Mesenteric fat pad (tissue), 1 donor: ENCODE measurements at regions not wholly inside any gene's neighbourhood (a gene's known extent, or its start where the extent isn't known, plus 50 kb on each side); places are given as distances from the start of the nearest gene placed in this dataset.
"Not testable (repeated sequence)": the region's sequence is repeated elsewhere in the genome, so short reads cannot be mapped to it uniquely, and the experiment has no call there.

ENCODE experiments used
- DNase-seq: peaks from one replicate; pipeline ENCODE4 v3.0.0-alpha.2; 2020; ENCODE audit warnings: low spot score
- donor health status: DM: yes; HTN: yes; CAD: no.

DNA sequence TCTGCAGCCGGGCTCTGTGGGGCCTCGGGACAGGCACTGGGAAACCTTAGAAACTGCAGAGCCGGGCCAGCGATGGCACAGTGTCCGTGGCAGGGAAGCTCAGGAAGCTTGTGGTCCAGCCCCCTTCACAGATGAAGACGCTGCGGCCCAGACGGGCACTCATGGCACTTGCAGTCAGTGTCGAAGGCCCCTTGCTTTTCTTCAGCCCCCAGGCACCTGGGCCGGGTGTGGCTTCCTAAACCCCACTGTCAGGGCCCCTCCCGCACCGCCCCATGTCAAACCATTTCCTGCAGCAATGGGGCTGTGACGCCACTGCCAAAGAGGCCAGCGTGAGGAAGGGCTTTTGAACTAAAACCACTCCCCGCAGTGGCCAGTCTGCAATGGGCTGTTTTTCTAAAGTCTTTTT, 164.0 kb downstream of the LAT start:
- no peak for DNase-seq

DNA sequence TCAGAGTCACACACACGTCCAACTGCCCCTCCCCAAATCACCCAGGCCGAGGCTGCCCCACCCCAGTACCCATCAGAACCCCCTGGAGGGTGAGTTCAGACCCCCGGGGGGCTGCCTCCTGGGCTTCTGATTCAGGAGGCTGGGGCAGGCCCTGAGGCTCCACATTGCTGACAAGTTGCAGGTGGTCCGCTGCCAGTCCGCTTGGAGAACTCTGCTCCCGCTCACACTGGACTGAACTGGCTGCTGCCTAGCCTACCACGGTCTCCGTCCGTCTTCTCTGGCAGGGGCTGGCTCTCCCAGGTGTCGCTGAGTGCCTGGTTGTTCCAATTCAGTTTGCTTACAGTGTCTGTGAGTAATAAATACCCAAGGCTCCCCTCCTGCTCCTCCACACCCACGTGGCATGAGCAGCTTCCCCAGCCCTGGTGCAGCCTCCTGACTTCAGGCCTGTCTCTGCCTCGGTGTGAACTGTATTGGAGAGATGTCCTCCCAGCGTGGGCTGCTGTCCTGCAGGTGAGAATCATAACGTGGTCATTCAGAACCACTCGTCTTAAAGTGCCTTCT, 163.4 kb downstream of the LAT start:
- DNase-seq = no peak

DNA sequence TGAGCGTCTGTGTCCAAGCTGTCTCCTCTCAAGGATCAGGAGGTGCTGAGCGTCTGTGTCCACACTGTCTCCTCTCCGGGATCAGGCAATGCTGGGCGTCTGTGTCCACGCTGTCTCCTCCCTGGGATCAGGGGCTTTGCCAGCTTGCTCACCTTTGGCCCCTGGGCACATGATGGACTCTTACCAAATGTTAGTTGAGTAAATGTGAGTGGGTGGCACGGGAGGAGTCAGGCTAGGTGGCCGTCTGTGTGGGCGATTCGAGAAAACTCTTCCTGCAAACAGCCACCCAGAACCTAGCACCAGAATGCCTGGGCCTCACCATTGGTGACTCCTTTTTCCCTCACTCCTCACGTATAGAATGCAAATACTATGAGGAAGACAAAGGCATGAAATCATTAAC, 162.9 kb downstream of the LAT start:
- DNase-seq = not testable (repeated sequence)

DNA sequence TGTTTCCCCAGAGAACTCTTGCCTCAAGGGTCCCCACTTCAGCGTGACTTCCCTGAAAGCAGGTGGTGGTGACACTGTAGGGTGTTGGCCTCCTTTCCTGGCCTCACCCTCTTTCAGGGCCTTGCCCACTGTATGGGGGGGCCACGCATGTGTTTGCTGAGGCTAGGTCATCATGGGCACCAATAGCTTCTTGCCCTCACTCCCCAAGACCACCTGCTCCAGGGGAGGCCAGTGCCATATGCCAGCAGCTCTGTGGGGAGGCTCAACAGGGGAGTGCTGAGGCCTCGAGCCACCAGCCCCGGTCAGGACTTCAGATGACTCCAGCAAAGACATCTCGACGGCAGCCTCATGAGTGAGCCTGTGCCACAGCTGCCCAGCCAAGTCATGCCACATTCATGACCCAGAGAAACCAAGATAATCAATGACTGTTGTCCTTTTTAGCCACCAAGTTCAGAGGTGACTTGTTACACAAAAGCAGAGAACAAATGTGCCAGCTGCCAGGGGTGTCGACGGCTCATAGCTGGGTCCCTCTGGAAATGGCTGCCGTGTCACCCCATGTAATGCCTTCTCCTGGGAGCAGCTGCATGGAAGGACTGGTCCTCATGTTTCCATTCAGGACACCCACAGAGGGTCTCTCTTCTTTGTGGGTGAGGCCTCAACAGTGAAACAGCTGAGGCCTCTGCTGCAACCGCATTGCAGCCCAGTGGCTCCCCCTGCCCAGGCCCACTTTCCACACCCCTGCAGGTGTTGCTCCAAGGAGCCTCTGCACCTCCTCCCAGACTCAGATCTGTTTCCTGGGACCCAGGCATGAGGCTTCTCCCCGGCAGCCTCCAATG, 162.2 kb downstream of the LAT start:
- DNase-seq = not testable (repeated sequence)

DNA sequence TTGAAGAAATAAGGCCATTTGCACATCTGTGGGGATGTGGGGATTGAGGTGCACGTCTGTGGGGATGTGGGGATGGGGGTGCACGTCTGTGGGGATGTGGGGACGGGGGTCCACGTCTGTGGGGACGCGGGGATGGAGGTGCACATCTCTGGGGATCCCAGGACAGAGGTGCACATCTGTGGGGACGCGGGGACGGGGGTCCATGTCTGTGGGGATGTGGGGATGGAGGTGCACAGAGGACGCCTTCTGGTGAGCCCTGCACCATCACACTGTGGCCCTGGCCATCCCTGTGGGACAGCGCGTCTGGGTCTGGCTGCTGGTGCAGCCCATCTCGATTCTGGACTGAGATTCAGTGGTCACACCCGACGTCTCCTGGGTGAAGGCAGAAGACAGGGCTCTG, 161.4 kb downstream of the LAT start:
- DNase-seq = no peak

DNA sequence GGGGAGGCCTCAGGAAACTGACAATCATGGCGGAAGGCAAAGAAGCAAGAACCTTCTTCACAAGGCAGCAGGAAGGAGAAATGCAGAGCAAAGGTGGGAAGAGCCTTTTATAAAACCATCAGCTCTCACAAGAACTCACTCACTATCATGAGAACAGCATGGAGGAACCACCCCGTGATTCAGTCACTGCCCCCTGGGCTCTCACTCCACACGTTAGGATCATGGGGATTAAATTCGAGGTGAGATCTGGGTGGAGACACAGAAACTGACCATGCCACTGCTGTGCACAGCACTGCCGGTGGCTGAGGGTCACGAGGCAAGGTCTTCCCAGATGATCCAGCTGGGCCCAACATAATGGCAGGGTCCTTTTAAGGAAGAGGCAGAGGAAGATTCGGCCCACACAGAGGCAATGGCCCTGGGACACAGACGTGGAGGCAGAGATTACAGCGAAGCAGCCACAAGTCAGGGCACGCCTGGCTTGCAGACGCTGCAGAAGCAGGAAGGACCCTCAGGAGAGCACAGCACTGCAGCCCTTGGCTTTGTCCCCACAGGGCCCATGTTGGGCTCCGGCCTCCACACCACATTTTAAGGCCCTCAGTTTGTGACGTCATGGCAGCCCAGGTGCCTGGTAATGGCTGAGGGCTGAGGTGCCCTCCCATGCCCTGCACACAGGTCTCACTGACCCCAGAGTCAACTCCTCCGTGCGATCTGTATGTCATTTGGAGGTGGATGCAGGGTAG, 160.8 kb downstream of the LAT start:
- DNase-seq = not testable (repeated sequence)

DNA sequence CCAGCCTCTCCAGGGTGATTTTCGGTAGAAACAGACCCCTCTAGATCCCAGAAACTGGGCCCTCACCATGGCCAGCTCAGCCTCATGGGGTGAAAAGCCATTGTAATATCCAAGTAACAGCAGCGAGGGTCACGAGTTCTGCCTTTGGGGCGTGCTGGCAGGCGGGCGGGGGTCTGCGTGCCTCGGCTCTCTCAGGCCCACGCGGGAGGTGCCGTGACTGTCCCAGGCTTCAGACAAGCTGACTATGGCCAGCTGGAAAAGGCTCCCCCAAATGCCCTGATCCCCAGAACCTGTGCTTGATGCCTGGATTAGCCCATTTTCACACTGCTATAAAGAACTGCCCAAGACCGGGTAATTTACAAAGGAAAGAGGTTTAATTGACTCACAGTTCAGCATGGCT, 160.2 kb downstream of the LAT start:
- not testable (repeated sequence) for DNase-seq

DNA sequence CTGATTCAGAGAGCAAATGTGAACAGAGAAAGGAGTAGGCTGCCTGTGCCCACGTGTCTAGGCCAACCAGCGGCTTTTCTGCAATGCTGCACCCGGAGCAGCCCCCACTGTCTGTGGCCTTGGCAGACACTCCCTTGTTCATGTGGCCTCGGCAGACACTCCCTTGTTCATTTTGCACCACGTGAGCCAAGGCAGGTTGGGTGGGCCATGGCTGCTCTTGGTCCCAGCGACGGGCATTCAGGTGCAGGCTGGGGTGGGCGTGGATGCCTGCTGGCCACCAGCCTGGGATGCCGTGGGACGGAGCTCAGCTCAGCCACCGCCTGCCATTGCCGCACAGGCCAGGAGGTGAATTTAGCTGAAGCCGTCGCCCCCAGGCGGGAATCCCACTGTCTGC, 159.8 kb downstream of the LAT start:
- not testable (repeated sequence) for DNase-seq

DNA sequence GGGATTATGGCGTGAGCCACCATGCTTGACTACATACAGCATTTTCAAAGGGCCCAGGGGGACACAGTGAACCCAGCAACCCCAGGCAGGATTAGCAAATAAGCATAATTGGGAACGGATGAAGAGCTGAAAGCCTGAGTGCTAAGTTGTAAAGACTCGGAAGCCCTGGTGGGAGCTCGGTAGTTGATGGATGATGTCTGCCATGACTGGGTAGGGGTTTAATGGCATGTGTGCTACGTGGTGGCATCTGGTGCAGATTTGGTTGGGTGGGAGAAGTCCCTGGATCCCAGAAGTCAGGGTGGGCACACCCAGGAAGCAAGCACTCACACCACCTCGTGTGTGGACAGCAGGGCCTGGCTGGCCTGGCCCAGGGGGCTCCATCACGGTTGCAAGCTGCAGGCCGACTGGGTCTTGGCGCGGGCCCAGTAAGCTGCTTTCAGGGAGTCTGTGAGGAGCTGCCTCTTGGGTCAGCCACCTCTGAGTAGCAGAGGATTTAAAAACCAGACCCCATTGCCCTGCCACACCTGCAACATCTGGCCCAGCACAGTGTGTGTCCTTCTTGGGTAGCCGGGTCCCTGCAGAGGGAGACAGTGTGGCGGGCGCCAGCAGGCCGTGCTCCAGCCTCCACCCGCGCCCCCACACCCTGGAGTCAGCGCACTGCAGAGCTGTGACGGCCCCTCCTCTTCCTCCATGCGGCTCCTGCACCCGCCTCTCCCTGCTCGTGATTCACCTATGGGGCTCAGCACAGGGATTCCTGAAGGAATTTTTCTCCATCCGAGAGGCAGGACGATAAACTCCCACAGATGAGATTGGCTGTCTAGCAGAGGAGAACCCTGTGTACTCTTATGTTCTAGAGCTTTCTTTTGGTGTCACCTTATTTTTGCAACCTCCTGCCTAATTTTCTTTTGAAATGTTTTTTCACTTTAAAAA, 159.2 kb downstream of the LAT start:
- not testable (repeated sequence) for DNase-seq

DNA sequence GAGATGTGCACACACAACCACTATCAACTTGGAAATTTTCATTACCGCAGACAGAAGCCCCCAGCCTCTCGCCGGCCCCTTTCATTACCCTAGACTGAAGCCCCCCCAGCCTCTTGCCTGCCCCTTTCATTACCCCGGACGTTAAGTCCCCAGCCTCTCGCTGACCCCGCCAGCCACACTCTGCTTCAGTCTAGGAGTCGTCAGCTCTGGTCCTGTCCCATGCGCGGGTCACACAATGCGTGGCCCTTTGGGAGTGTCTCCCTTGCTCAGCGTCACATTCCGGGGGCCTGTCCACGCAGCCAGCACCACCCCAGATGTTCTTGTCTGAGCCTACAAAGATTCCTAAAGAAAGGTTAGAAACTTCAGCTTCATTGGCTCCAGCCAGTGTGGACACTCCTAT, 157.7 kb downstream of the LAT start:
- not testable (repeated sequence) for DNase-seq

DNA sequence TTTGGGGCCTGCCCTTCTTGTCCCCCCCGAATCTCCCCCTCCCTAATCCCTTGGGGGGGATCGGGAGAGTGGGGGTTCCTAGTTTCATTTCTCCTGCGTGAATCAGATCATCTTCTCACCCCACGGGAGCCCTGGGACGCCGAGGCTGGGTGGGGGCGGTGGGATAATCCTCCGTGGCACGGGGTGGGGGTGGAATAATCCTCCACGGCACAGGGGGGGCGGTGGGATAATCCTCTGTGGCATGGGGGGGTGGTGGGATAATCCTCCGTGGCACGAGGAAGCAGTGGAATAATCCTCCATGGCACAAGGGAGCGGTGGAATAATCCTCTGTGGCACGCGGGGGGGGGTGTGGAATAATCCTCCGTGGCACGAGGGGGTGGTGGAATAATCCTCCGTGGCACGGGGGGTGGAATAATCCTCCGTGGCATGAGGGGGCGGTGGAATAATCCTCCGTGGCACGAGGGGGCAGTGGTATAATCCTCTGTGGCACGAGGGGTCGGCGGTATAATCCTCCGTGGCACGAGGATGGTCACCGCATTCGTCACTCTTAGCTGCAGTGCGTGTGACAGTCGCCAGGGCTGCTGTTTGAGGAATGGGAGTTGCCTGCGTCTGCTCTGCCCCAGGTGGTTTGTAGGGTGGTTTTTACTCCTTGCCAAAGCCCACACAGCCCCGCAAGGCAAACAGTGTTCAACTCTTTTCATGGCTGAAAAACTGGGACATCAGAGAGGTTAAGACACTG, 156.9 kb downstream of the LAT start:
- DNase-seq = no peak

DNA sequence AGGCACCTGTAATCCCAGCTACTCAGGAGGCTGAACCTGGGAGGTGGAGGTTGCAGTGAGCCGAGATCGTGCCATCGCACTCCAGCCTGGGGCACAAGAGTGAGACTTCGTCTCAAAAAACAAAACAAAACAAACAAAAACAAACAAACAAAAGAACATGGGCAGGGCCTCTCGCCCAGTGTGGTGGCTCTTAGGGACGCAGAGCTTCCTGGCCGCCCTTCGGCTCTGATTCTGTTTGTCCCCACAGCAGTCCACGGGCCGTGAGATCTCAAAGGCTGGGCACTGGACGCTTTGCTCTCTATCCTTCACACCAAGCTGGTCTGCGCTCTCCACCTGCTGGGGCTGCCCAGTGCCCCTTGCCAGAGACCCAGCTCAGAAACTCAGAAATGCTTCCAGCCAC, 156.3 kb downstream of the LAT start:
- DNase-seq = not testable (repeated sequence)

DNA sequence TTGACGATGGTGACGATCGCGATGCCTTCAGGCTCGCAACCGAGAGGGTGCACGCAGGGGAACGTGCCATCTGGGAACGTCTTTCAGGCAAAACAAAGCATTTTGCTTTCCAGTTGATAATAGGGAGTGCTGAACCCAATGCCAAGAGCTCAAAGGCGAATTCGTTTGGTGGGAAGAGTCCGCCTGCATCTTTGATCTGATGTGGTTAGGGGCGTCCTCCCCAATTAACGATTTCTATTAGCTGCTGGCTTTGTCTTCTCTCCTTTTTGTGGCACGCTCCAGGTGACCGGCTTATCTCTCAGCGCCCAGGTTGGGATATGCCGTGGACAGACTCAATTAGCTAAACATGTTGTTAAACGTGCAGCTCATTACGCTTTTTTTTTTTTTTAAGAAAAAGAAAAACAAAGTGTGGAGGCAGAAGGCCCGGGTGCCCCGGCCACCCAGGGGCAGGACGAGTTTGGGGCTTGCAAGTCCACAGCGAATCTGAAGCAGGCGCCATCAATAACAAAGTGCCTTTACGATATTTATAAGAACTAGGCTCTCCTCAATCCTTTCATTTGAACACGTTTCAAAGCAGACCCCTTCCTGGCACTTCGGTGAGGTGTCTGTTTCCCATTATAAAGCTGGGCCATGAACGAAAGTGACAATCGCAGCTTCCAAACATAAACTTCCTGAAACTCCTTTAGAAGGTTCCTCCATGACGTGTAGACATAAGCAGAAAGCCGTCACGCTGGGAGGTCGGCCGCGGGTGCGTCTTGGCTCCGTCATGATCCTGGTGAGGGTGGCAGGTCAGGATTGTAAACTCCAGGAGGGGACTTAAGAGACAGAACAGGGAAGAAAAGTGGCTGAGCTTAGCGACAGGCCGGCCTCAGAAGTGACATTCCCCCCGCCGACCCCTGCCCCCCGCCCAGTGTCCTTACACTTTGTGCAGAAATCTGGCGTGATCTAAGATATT, 155.3 kb downstream of the LAT start:
- not testable (repeated sequence) for DNase-seq

DNA sequence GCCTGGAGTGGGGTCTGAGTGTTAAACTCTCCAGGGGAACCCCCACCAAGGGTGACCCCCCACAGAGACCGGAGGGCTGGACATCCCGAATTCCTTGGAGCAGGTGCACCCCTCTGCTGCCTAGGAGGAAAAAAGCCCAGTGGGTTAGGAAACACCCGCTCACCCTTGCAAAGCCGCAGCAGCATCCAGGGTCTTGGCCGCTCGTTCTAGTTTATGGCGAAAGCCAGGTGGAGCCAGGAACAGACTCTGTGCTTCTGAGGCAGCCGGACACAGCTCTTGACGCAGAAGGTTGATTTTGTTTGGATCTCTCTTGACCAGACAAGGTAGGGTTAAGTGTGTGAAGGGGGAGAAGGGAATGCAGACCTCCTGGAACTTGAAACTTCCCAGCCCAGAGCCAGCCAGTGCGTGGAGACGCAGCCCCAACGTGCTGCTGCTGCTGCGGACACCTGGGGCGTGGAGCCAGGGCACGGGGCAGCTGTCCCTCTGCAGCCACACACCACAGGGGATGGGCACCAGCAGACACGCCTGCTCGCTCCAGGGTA, 154.5 kb downstream of the LAT start:
- DNase-seq = no peak

DNA sequence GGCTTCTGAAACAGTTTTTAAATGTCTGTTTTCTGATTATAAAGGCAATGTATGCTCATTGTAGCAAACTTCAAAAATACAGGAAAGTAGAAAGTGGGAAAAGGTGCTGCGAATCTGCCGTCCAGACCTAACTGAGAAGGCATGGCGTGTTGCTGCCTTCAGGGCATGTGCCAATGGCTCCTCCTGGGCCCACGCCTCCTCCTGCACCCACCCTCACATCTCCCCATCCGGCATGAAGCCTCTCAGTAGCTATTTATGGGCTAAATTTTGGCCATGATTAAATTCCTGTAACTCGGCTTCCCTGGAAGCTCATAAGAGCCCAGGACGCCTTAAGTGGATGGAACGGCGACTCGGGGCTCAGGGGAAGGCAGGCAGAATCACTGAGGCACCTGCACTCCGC, 153.8 kb downstream of the LAT start:
- DNase-seq = not testable (repeated sequence)

DNA sequence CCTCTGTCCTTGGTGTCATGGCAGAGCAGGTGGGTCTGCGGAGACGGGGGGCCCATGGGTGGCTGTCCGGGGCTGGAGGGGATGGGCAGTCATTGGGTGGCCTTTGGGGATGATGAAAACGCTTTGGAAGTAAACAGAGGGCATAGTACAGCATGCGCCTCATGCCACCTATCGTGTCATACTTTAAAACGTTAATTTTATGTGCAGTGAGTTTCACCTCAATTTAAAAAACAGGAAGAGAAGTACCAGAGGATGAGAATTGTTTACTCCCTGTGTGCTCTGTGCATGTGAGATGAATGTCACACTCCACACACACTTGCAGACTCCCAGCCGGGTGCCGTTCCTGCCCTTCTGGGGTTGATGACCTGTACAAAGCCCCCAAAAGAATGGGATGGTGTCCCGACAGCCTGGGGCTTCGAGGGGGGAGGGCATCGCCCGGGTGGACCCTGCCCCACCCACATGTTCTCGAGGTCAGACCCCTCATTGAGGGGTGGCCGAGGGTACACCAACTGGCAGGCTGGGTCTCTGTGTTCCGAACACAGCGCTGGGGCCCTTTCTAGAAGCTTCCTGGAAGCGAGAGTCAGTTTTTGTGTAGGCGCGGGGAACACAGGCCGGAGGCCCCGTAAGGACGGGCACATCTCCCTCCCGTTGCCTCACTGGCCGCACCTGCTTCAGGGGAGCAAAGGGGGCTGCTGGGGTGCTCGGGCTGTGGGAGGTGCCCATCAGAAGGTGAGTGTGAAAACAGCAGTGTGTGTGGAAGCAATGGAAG, 153.2 kb downstream of the LAT start:
- DNase-seq = not testable (repeated sequence)

DNA sequence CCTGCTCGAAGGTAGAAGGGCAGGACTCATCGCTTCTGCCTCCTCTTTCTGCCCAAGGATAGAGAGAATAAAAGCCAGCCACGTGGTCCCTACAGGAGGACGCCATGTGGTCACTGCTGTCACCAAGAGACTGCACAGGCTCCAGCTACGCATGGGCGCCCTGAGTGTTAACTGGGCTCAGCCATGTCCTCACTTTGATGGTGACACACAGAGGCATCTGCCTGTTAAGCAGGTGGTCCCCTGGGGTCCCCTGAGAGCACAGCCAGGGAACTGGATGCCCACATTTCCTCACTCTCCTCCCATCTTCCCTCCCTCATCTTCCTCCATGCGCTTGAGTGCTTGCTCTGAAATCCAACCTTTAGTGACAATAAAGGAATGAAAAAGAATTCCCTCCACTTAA, 152.6 kb downstream of the LAT start:
- DNase-seq = not testable (repeated sequence)

DNA sequence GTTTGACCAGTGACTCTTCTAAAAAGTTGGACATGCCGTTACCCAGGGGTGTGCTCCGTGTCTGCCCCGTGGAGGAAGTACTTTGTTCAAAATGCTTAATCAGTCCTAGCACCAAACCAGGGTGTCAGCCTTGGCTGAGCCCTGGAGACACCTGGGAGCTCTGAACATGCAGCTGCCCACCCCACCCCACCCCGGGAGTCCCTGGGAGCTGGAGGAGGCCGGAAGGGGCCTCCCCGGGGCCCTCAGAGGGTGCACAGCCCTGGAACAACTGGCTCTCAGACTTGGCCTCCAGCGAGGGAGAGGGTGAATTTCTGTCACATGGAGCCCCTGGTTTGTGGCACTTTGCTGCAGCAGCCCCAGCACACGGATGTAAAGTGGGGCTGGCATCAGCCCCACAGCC, 152.1 kb downstream of the LAT start:
- DNase-seq = not testable (repeated sequence)
